Fibroblast of lung (primary cell): ENCODE measurements at regions not wholly inside any gene's neighbourhood (a gene's known extent, or its start where the extent isn't known, plus 50 kb on each side); places are given as distances from the start of the nearest gene placed in this dataset.

ENCODE experiments used
- DNase-seq, 2 donors: peaks; one replicate each; pipeline versions ENCODE4 v3.0.0 to v3.0.0-alpha.2; 2010; ENCODE audit warnings: low read depth in 2 of 2
- H2AFZ ChIP-seq: 2 replicates; pipeline ENCODE4 v1.5.1; 2012; ENCODE audit warnings: low read length, control low read depth, inconsistent platforms
- H3K27ac ChIP-seq: 2 replicates; pipeline ENCODE4 v1.5.1; 2011; ENCODE audit warnings: low read length, control low read depth; ENCODE audit not compliant: insufficient read depth
- H3K27me3 ChIP-seq: 2 replicates; pipeline ENCODE4 v1.5.1; 2011; ENCODE audit warnings: mild to moderate bottlenecking, low read length; ENCODE audit not compliant: control insufficient read depth, insufficient read depth
- H3K36me3 ChIP-seq: 2 replicates; pipeline ENCODE4 v1.5.1; 2011; ENCODE audit warnings: low read length; ENCODE audit not compliant: control insufficient read depth, insufficient read depth
- H3K4me1 ChIP-seq: 2 replicates; pipeline ENCODE4 v1.5.1; 2011; ENCODE audit warnings: low read length; ENCODE audit not compliant: control insufficient read depth, insufficient read depth; ENCODE audit errors: extremely low read depth
- H3K4me2 ChIP-seq: 2 replicates; pipeline ENCODE4 v1.5.1; 2011; ENCODE audit warnings: low read length, control low read depth; ENCODE audit not compliant: insufficient read depth; ENCODE audit errors: extremely low read depth
- H3K4me3 ChIP-seq, 4 experiments: fragments of 200-600 bp in 1 of 4; sonication (generic) in 1 of 4; replicated peaks in 1 of 4; 2 replicates each; pipeline ENCODE4 v1.5.1; 2011 to 2016; ENCODE audit warnings: low read length in 4 of 4, low read depth in 3 of 4, mild to moderate bottlenecking in 3 of 4, control low read depth in 2 of 4, inconsistent platforms in 1 of 4, mixed read lengths in 1 of 4; ENCODE audit not compliant: insufficient read depth in 1 of 4; ENCODE audit errors: control extremely low read depth in 1 of 4
- H3K79me2 ChIP-seq: 2 replicates; pipeline ENCODE4 v1.5.1; 2012; ENCODE audit warnings: mild to moderate bottlenecking, low read length, inconsistent platforms; ENCODE audit not compliant: control insufficient read depth, insufficient read depth
- H3K9ac ChIP-seq: 2 replicates; pipeline ENCODE4 v1.5.1; 2011; ENCODE audit warnings: mild to moderate bottlenecking, low read length, control low read depth; ENCODE audit not compliant: insufficient read depth
- H3K9me3 ChIP-seq: 2 replicates; pipeline ENCODE4 v1.5.1; 2012; ENCODE audit warnings: low read depth, low read length; ENCODE audit not compliant: control insufficient read depth, insufficient read depth
- H4K20me1 ChIP-seq: 2 replicates; pipeline ENCODE4 v1.5.1; 2011; ENCODE audit warnings: low read length; ENCODE audit not compliant: control insufficient read depth, insufficient read depth; ENCODE audit errors: extremely low read depth
- CTCF ChIP-seq, 2 donors: IDR thresholded peaks in 1 of 2; conservative IDR thresholded peaks in 1 of 2; 1 replicate in 1 of 2; 2 replicates in 1 of 2; pipeline ENCODE4 v1.5.1; 2011 to 2012; ENCODE audit warnings: low read length in 2 of 2, control low read depth in 1 of 2, inconsistent platforms in 1 of 2, low read depth in 1 of 2, mild to moderate bottlenecking in 1 of 2
- EZH2 ChIP-seq: IDR thresholded peaks from 2 replicates; pipeline ENCODE4 v1.5.1; 2012; ENCODE audit warnings: low read length, control low read depth, mild to moderate bottlenecking; ENCODE audit errors: missing control alignments

- Histone ChIP-seq H3K36me3 (no peaks in the 10 kb centered on the region), H3K9me3 (no peaks in the 10 kb centered on the region)
- TF ChIP-seq EZH2 (no peak), CTCF (conservative IDR thresholded peaks at IDR 0.05 in 1 of 2, IDR thresholded peaks at IDR 0.05 in 1 of 2; ENCODE audit: low read depth in 1 of 2, low read length in 2 of 2) (no peak)
Measured at GRCh38 chr5:148768806-148769415, 57.5 kb upstream of the ADRB2 start.

GRCh38 chr5:148769941-148770340, 56.5 kb upstream of the ADRB2 start:
- Histone ChIP-seq H4K20me1 (no peaks in the 10 kb centered on the region), H3K27me3 (no peaks in the 10 kb centered on the region), H3K36me3 (no peaks in the 10 kb centered on the region), H3K79me2 (no peaks in the 10 kb centered on the region), H3K27ac (no peak overlapping the region), H3K4me1 (no peaks in the 10 kb centered on the region), H3K4me3 (no peak overlapping the region), H3K9me3 (no peaks in the 10 kb centered on the region), H3K9ac (no peak overlapping the region), H2AFZ (no peak overlapping the region), H3K4me2 (no peak overlapping the region)
- no peak for DNase-seq
- no peak for TF ChIP-seq CTCF (conservative IDR thresholded peaks at IDR 0.05 in 1 of 2, IDR thresholded peaks at IDR 0.05 in 1 of 2; ENCODE audit: low read depth in 1 of 2, low read length in 2 of 2)
- TF ChIP-seq EZH2 = no peak

More at GRCh38 chr5:148768806-148769415, 57.5 kb upstream of the ADRB2 start:
- H3K4me3 ChIP-seq = no peak overlapping the region
- H3K79me2 ChIP-seq = no peaks in the 10 kb centered on the region
- no peaks in the 10 kb centered on the region for H4K20me1 ChIP-seq
- no peaks in the 10 kb centered on the region for H3K4me1 ChIP-seq
- no peak overlapping the region for H2AFZ ChIP-seq
- DNase-seq = no peak
- no peaks in the 10 kb centered on the region for H3K27me3 ChIP-seq
- H3K9ac ChIP-seq = no peak overlapping the region
- no peak overlapping the region for H3K27ac ChIP-seq
- H3K4me2 ChIP-seq = no peak overlapping the region

GRCh38 chr5:148774313-148774712, 52.1 kb upstream of the ADRB2 start:
- Histone ChIP-seq H3K79me2 (no peaks in the 10 kb centered on the region), H4K20me1 (no peaks in the 10 kb centered on the region), H2AFZ (no peak overlapping the region), H3K27me3 (no peaks in the 10 kb centered on the region), H3K9ac (no peak overlapping the region), H3K4me1 (no peaks in the 10 kb centered on the region), H3K9me3 (no peaks in the 10 kb centered on the region), H3K27ac (no peak overlapping the region), H3K4me2 (no peak overlapping the region), H3K36me3 (no peaks in the 10 kb centered on the region), H3K4me3 (no peak overlapping the region)
- DNase-seq = no peak
- TF ChIP-seq EZH2 (no peak), CTCF (conservative IDR thresholded peaks at IDR 0.05 in 1 of 2, IDR thresholded peaks at IDR 0.05 in 1 of 2; ENCODE audit: low read depth in 1 of 2, low read length in 2 of 2) (no peak)
